GM18520 (cell line): ENCODE measurements at regions not wholly inside any gene's neighbourhood (a gene's known extent, or its start where the extent isn't known, plus 50 kb on each side); places are given as distances from the start of the nearest gene placed in this dataset.
"Not testable (repeated sequence)": the region's sequence is repeated elsewhere in the genome, so short reads cannot be mapped to it uniquely, and the experiment has no call there.

ENCODE experiments used
- ATAC-seq: cut with Tn5 transposase; IDR thresholded peaks from one replicate; pipeline ENCODE4 v1.9.1; 2021; ENCODE audit not compliant: unreplicated experiment

- no peak for ATAC-seq
Measured at GRCh38 chr3:69491975-69492374, 106.1 kb upstream of the FRMD4B start.

- no peak for ATAC-seq
Measured at GRCh38 chr3:69490971-69491370, 105.1 kb upstream of the FRMD4B start.

GRCh38 chr3:69490235-69490634 lies 104.3 kb upstream of the FRMD4B start:
- no peak for ATAC-seq

- no peak for ATAC-seq
Measured at GRCh38 chr3:69488026-69488425, 102.1 kb upstream of the FRMD4B start.

GRCh38 chr3:69485489-69485888 lies 99.6 kb upstream of the FRMD4B start:
- ATAC-seq, result no peak

- no peak for ATAC-seq
Measured at GRCh38 chr3:69484507-69485393, 98.9 kb upstream of the FRMD4B start.

- ATAC-seq, result no peak
Measured at GRCh38 chr3:69483449-69483848, 97.6 kb upstream of the FRMD4B start.

- ATAC-seq, result not testable (repeated sequence)
Measured at GRCh38 chr3:69480986-69481385, 95.1 kb upstream of the FRMD4B start.

GRCh38 chr3:69474186-69474585 lies 88.3 kb upstream of the FRMD4B start:
- ATAC-seq, result no peak

GRCh38 chr3:69472093-69472492 lies 86.2 kb upstream of the FRMD4B start:
- ATAC-seq, result no peak

GRCh38 chr3:69463531-69463930 lies 77.6 kb upstream of the FRMD4B start:
- no peak for ATAC-seq

- no peak for ATAC-seq
Measured at GRCh38 chr3:69462826-69463100, 76.9 kb upstream of the FRMD4B start.

GRCh38 chr3:69462022-69462825 lies 76.3 kb upstream of the FRMD4B start:
- no peak for ATAC-seq

- ATAC-seq, result no peak
Measured at GRCh38 chr3:69460034-69460433, 74.1 kb upstream of the FRMD4B start.

GRCh38 chr3:69458803-69459365 lies 73.0 kb upstream of the FRMD4B start:
- ATAC-seq, result no peak

GRCh38 chr3:69456631-69457030 lies 70.7 kb upstream of the FRMD4B start:
- no peak for ATAC-seq

- no peak for ATAC-seq
Measured at GRCh38 chr3:69454204-69454787, 68.4 kb upstream of the FRMD4B start.

- ATAC-seq, result no peak
Measured at GRCh38 chr3:69452295-69452694, 66.4 kb upstream of the FRMD4B start.

- ATAC-seq, result no peak
Measured at GRCh38 chr3:69451594-69451993, 65.7 kb upstream of the FRMD4B start.

- no peak for ATAC-seq
Measured at GRCh38 chr3:69448877-69449276, 63.0 kb upstream of the FRMD4B start.

- no peak for ATAC-seq
Measured at GRCh38 chr3:69446402-69447072, 60.6 kb upstream of the FRMD4B start.
